HG02884 (cell line): ENCODE measurements at regions not wholly inside any gene's neighbourhood (a gene's known extent, or its start where the extent isn't known, plus 50 kb on each side); places are given as distances from the start of the nearest gene placed in this dataset.

Experiments
- ATAC-seq: cut with Tn5 transposase; IDR thresholded peaks from one replicate; pipeline ENCODE4 v1.9.1; 2021; ENCODE audit warnings: mild to moderate bottlenecking, moderate library complexity; ENCODE audit not compliant: unreplicated experiment

DNA sequence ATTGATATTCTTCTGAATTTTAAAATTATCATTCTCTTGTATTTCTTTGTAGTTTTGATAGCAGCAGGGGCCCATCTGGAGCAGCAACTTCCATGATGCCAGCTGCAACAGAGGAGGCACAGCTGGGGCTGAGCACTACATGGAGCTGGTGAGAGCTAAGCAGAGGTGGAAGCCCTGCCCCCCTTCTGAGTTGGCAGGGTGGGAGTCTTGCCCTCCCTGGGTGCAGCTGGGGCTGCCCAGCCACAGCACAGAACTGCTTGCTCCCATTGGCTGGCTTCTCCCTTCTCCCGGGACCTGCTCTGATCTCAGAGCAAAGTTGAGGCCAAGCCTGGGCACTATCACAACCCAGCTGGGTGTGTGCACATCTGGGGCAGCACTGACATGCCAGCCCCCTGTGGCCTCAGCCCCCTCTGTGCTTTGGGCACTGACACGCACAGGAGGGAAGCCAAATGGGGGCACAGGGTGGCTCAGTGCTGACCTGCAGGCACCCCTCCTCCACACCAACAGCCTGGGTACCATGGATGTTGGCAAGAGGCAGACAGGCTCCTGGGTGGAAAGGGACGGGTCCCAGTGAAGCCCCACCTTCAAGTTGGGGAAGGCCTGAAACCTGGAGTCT is 69.1 kb upstream of the EYA4 start:
- no peak for ATAC-seq

DNA sequence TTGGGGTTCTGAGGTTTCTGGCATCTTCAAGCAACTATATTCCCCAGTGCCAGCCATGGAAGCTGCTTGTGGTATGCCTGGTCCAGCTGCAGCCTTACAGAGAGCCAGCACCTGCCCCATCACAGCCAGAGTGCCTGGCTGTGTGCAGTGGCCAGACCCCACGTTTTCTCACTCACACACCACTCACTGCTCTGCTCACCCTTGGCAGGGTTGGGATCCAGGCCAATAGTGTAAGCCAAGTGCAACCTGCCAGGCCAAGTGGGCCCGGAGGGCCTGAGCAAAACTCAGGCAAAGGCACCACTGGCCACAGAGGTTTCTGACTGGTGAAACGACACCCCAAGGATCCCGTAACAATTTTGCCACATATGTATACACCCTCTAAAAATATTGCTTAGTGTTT is 67.9 kb upstream of the EYA4 start:
- ATAC-seq, result no peak

DNA sequence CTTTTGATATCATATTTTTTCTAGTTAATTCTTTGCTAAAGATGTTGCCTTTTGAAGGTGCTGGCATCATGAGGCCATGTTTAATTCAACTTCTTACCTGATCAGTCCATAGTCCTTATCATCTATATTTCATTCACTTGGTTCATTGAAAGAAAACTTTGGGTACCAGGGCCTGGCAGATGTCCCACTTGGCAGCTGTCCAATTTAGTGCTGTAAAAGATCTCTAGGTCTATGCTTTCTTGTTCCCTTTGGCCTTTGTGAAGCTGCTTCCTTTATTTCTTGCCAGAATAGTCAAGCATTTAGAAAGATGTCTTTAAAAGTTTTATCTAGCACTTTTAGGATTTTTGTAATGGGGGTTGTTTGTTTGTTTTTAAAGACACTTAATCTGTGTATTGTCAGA is 61.7 kb upstream of the EYA4 start:
- ATAC-seq, result no peak

DNA sequence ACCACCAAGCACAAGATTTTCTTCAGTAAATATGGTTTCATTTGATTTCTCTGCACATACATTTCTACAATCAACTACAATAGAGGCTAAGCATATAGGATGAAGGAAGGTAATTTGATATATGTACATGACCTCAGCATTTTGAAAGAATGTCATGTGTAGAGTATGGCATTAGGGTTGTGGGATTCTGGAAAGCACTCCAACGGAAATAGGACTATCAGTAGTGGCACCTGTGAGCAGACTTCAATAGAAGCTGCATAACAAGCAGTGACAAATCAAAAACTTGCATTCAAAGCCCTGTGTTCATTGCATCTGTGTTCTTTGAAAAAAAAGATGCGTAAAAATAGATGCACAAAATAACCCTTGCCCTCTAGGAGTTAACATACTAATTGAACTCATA is 57.5 kb upstream of the EYA4 start:
- ATAC-seq, result no peak

DNA sequence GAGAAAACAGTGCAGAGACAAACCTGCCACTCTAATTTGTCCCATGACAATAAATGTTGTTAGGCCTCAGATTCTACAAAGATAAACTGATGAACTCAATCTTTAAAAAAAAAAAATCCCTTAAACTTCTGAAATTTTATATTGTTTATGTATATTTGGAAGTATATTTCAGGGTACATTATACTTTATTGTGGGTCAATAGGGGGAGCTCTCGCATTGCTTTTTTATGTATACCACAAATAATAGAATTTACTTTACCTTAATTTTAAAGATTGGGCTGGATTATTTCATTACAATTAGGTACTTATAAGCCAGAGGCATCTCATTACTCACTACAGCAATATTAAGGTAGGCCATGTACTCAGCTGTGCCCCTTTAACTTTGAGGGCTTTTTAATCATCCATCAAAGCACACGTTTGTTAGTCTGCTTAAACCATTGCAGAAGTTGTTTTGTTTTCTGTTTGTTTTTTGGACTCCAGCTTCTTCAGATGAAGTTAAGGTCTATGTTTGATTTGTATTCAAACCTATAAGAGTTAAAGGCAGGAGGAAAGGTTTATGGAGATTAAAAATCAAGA is 56.3 kb upstream of the EYA4 start:
- no peak for ATAC-seq

DNA sequence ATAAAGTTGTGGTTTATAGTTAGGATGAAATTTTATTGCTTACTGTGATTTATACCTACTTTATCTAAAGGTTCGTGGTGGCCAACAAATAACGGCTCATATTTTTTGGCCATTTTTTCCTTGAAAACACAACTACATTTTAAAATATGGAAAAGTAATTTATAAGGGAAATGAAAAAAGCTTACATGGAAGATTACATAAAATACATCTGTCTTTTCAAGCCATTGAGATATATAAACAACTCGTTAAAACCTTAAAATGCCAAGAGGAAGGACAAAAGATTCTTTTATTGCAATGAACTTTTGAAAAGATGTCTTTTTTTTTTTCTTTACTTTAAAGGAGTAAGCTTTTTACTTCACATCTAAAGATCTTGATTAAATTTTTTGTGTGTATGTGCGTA is 55.4 kb upstream of the EYA4 start:
- no peak for ATAC-seq

DNA sequence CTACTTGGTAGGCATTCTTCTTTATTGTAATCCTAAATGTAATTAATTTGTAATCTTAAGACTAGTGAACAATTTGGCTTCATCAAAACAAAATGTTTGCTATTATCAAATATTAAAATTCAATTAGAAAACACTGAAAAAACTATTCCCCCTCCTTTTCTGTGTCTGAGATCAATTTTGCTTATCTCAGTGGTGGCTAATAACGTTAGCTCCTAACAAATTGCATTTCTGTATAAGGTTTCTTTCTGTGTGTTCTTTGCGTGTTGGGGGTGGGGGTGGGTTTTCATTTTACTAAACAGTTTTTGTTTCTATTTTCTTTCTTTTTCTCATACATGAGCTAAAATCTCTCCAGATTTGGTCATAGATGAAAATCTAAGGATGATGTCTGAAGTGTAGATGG is 54.0 kb upstream of the EYA4 start:
- no peak for ATAC-seq

DNA sequence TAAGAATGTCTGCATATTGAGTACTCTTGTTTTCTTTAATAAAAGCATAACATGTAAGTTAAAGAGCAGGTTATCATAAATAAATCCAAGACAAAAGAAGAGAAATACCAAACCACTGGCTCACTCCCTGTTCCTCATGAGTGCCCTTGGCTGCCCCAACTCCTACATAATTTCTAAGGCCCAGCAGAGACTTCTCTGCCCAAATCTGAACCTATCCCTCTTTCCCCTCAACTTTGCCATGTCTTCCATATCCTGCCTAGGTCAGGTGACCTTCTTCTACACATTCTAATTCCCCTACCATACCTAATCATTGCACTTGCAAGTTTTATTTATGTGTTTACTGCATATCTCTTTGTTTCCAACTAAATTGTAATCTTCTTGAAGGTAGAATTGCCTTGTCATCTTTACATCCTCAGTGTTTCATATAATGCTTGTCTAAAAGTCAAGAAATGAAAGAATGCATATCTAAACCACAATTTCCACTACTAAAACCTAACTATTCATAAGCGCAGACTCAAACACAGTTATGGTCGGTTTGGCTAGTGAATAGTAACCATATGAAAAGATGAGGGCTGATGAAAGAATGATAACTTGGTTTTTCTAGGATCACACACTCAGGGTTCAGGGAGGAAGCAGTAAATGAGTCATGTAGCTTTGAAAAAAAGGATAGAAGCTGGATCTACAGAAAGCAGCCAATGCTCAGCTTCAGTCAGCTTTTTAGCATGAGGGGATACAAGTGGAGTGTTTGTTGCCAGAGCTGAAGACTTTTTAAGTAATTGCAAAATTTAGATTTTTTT is 53.3 kb upstream of the EYA4 start:
- ATAC-seq, result no peak

DNA sequence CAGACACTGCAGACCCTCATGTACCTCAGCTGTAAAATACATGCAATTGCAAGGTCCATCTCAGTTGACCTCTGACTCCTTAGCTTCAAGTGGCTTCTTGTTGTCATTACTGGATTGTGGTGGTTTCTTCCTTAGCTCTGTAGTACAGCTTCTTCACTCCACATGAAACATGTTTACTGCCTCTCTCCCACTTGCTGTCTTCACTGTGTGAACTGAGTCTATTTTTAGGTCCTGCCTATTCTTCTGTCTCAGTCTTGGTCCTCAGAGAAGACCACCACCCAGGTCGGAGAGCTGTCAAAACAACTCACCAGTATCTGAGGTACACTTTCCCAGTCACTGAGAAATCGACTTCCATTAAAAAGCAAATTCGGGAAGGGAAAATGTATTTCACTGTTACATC is 50.2 kb upstream of the EYA4 start:
- ATAC-seq, result no peak

DNA sequence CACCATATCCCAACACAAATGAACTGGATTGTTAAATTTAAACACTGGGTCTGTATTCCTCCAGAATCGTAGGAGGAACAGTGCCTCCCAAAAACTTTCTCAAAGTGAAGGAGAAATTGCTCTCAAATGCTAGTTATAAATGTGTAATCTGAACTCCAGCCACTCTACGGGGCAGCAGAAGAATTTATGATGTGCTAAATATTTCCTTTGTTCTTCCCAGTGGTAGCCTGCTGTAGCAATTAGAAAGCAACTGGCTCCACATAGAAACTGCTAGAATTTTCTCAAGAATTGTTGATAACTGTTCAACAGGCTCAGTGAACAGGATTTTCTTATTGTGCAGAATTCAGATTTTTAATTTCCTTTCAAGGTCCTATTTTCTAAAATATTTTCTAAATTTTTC is 49.8 kb upstream of the EYA4 start:
- ATAC-seq, result no peak
